Panc1 (cell line): ENCODE measurements at regions not wholly inside any gene's neighbourhood (a gene's known extent, or its start where the extent isn't known, plus 50 kb on each side); places are given as distances from the start of the nearest gene placed in this dataset.

Source experiments
- POLR2AphosphoS5 ChIP-seq: IDR thresholded peaks from 2 replicates; pipeline ENCODE4 v1.6.1; 2012; ENCODE audit warnings: mild to moderate bottlenecking, low read depth, low read length, moderate library complexity
- REST ChIP-seq, 2 experiments: IDR thresholded peaks; 2 replicates each; pipeline ENCODE4 v1.6.1; 2011 to 2012; ENCODE audit warnings: low read depth in 2 of 2, control low read depth in 1 of 2, low read length in 1 of 2, mild to moderate bottlenecking in 1 of 2, moderate library complexity in 1 of 2; ENCODE audit not compliant: insufficient read depth in 1 of 2
- TF ChIP-seq, protein P1 (sequence below): fragments of 450-650 bp; IDR thresholded peaks from 2 replicates; pipeline ENCODE4 v1.5.1; 2017; ENCODE audit warnings: mild to moderate bottlenecking

DNA sequence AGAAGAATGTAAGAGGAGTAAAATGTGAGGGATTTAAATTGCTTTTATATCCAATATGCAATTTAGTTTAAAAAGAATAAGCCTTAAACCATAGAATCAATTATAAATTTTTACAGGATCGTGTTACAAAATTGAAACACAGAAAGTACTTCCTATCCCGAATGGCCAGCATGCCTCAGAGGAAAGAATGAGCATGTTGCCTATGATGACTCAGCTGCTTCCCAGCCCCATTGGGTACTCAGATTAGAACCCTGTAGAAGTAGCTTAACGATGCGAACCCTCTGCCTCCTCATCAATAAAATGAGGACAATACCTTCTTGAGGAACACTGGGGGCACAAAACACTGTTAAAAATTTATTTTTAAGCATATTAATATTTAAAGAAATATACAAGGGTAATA, 113.4 kb upstream of the CDK1 start:
- TF ChIP-seq, protein P1, sequence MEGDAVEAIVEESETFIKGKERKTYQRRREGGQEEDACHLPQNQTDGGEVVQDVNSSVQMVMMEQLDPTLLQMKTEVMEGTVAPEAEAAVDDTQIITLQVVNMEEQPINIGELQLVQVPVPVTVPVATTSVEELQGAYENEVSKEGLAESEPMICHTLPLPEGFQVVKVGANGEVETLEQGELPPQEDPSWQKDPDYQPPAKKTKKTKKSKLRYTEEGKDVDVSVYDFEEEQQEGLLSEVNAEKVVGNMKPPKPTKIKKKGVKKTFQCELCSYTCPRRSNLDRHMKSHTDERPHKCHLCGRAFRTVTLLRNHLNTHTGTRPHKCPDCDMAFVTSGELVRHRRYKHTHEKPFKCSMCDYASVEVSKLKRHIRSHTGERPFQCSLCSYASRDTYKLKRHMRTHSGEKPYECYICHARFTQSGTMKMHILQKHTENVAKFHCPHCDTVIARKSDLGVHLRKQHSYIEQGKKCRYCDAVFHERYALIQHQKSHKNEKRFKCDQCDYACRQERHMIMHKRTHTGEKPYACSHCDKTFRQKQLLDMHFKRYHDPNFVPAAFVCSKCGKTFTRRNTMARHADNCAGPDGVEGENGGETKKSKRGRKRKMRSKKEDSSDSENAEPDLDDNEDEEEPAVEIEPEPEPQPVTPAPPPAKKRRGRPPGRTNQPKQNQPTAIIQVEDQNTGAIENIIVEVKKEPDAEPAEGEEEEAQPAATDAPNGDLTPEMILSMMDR: no peak
- no peak for TF ChIP-seq REST (IDR thresholded peaks at IDR 0.05; ENCODE audit: insufficient read depth in 1 of 2, low read depth in 2 of 2, low read length in 1 of 2)
- TF ChIP-seq POLR2AphosphoS5: no peak
